Femur (tissue), 1 donor: ENCODE measurements at regions not wholly inside any gene's neighbourhood (a gene's known extent, or its start where the extent isn't known, plus 50 kb on each side); places are given as distances from the start of the nearest gene placed in this dataset.

ENCODE experiments used
- DNase-seq: peaks from one replicate; pipeline ENCODE4 v3.0.0-alpha.2; 2017

DNA sequence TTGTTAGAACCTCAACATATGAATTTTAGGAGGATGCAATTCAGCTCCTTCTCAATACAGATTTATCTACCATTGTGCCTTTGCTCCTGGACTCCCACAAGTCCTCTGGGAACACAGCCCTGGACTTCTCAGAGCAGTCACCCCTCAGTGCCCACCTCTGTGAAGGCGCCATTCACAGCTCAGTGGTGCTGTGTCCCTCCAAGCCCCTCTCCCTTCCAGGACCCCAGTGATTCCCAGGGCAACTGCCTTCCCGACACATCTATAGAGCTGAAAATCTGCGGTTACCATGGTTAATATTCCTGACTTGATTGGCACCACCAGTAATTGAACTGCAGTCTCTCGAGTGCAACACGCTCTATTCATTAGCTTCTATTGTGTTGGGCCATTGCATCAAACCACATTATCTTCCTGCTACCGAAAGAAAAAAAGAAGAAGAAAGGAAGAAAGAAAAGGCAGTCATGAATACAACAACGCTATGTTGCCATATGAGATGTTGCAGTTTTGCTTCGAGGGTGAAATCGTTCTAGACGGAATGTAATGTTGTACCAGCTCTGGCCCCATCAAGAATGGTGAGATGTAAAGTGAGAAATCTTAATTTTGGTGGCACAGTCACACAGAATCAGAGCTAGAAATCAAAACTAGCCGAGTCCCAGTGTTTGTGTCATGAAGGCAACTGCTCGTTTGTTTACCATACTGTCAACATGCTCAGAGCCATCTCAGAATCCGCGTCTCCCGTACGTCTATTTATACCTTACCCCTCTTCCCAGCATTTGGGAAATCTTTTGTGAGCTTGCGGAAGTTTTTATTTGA lies 524.0 kb upstream of the ID2 start:
- no peak for DNase-seq

DNA sequence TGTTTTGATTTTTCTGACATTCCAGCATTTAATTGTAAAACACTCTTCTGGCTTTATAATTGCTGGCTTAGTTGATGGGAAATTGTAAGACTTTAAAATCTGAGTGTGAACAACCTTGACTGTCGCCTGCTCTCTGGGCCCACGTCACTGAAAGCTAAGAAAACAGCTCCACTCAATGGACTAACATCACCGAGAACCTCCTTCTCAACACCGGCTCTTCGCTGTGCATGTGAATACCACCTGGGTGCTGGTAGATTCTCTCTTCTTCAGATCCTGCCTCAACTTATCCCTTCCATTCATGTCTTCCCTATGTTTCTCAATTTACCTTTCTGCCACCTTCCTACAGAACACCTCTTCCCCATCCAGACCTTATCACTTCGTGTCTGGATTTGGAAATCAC lies 523.1 kb upstream of the ID2 start:
- no peak for DNase-seq

DNA sequence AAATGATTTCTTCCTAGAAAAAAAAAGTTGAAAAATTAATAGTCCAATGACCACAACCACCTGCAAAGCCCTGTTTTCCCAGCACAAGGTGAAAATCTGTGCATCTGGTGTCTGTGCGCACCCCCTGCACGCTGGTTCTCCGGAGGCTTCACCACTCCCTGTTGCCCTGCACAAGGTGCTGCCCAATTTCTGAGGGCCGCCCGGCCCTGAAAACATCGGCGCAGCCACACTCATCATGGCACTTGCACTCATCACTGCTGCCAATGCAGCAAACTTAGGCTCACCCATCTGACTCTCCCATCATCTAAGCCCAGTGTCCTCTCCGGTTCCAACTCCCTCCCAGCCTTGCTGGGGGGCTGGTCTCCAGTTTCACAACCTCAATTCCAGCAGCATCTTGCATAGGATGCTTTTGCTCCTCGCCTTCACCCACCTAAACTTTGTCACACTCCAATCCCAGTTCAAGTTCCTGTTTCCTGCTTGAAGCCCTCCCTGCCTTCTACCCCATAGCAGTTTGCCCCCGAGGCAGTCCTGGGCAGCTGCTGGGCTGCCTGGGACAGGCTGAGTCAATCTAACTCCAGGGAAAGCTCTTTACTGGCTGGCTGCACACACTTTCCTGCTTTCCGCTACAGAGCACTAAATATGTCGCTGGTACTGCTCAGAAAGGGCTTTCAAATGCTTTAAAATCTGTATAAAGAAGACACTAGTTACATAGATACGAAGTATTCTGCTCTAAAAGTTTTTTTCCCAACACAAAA lies 522.5 kb upstream of the ID2 start:
- no peak for DNase-seq

GRCh38 chr2:8159966-8160603 lies 521.8 kb upstream of the ID2 start:
- DNase-seq: no peak

DNA sequence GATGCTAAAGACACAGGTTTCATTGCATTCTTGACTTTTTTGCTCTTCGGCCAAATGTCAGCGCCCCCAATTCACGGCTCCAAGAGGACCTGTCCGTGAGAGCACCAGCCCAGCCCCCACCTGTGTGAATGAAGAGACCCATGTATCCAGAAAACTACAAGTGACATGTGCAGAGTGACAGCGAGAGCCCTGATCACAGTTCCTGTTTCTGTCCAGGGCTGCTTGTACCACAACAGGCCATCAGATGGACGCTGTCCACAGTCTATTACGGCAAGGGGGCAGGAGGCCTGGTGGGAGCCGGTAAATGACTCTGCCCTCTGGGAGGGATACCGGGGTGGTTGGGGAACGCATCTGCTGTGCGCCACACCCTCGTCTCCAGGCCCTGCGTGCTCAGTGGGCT lies 520.9 kb upstream of the ID2 start:
- no peak for DNase-seq

- DNase-seq: no peak
These were observed 519.3 kb upstream of the ID2 start for GRCh38 chr2:8162552-8162951.

DNA sequence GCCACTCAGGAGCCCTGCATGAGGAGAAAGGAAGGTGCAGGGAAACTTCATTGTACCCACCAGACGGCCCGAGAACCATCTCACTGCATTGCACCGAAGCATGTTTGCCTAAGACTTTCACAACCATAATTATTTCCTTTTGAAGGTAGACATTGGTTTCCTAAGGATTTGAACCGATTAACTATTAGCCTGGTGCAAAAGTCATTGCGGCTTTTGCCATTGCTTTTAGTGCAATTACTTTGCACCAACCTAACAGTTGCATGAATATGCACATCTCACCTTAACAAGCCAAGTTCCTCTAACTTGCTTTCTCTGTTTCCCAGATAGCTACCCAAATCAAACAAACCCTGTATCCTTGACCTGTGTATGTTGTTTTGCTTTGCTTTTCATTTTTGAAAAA lies 516.3 kb upstream of the ID2 start:
- no peak for DNase-seq

DNA sequence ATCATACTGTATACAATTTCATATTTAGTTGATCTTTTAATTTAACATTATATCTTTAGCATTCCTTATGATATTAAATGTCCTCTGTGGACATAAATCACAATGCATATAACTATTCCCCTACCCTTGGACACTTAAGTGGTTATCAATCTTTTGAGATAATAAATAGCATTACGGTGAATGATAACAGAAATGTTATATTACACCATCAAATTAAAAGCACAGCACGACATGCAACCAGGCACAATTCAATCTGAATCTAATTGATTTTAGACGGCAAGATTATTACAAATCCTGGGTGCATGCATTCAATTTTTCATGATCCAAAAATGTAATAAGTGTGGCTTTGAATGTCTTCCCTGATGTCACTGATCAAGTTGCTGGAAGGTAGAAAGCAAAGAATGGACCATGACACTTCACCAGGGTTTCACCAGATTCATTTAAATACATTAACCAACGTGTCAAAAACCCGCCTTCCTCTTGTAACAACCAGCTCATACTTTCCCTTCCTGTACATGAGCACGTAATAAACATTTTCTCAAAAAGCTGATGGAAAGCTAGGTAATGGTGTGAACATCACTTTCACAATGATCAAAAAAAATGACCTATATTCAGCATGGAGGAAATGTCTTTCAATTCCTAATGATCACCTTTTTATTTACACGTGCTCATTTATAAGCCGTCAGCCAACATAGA lies 513.7 kb upstream of the ID2 start:
- DNase-seq: no peak

GRCh38 chr2:8168876-8169424 lies 512.9 kb upstream of the ID2 start:
- DNase-seq: no peak

DNA sequence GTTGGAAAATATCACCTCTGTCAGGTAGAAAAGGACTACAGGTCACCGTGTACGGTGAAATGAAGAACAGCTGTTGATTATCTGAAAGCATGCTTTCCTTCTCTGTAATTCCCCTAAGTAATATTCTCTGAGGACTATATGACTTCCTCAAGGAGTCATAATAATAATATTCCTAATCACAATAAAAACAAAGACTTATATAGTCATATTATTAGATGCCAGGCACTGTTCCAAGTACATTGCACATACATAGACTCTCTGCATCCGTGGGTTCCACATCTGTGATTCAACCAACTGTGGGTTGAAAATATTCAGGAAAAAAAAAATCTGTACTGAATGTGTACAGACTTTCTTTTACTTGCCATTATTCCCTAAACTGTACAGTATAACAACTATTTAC lies 512.4 kb upstream of the ID2 start:
- DNase-seq: no peak

DNA sequence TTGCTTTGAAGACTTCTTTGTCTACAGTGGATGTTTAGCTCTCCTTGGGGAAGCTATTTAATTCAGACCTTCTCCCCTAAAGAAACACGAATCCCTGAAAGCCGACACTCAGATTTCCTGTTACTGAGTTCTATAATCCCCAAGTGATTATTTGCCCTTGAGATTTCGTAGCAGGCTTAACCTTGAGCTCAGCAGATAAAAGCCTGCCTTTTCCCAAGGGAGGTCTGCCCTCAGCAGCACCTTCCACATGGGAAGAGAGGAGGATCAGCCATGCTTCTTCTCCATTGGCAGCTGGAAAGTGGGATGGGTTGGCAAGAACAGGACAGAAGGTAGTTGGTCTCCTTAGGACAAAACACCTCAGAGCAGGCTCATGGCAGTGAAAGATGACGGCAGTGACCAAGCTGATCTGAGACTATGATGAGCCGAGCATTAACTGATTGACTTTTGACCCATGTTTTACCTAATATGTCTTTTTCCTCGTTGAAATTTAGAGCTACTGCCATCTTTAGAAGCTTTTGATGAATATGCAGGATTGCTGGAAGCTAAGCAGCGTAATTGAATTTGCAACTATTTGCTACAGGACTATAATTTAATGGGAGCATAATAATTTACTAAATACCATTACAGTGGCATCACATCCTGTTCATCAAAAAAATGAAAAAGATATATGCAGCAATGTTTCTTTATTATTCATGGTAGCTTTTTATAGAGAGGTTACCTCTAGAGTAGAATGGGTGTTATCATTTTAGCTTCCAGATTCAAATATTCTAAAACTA lies 511.1 kb upstream of the ID2 start:
- DNase-seq: no peak

DNA sequence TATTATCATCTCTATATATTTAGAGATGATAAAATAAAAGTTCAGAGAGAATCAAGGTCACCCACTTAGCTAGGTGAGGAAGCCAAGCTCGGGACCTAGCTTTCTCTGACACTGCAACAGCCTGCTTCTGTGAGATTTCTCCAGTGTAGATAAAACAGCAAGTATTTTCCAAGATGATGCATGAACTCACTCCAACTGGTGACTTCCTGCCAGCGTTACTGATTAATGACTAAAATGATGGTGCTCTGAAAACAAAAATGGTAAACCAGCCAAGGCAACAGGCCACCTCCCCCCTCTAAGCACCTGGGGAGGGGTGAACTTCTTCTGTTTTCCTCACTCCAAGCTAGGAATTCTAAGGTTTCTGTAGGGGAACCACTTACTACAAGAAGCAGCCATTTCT lies 510.2 kb upstream of the ID2 start:
- DNase-seq: no peak

GRCh38 chr2:8172661-8173060 lies 509.2 kb upstream of the ID2 start:
- no peak for DNase-seq

- no peak for DNase-seq
These were observed 507.1 kb upstream of the ID2 start for GRCh38 chr2:8174641-8175257.

DNA sequence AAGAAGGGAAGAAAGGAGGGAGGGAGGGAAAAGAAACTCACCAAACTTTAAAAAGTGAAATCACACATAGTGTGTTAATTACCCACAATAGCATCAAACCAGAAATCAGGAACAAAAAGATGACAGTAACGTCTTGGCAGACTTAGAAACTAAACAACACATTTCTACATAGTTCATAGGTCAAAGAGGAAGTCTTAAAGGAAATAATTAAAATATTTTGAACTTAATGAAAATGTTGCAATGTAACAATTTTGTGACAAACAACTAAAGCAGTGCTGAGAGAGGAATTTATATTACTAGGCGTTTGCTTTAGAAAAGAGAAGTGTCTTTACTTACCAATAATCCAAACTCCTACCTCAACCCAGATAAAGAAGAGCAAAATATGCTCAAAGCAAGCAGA lies 505.0 kb upstream of the ID2 start:
- no peak for DNase-seq

- no peak for DNase-seq
These were observed 504.3 kb upstream of the ID2 start for GRCh38 chr2:8177566-8177965.

GRCh38 chr2:8178911-8179310 lies 502.9 kb upstream of the ID2 start:
- no peak for DNase-seq

DNA sequence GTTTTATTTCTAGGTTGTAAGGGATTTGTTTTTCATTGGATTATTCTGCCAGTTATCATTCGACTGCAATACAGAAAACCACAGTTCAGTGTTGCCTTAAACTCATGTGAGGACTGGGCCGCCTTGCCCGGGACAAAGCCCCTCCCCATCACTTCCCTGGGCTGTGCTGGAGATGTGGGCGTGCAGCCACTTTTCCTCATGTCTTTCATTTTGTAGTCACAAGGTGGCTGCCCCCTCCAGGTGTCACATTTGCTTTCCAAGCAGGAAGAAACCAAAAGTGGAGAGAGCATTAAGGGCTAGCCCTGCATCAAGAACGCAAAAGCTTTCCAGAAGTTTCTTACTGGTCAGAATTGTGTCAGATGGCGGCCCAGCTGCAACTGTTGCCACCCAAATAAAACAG lies 492.5 kb upstream of the ID2 start:
- DNase-seq: no peak

GRCh38 chr2:8190279-8190678 lies 491.6 kb upstream of the ID2 start:
- no peak for DNase-seq

DNA sequence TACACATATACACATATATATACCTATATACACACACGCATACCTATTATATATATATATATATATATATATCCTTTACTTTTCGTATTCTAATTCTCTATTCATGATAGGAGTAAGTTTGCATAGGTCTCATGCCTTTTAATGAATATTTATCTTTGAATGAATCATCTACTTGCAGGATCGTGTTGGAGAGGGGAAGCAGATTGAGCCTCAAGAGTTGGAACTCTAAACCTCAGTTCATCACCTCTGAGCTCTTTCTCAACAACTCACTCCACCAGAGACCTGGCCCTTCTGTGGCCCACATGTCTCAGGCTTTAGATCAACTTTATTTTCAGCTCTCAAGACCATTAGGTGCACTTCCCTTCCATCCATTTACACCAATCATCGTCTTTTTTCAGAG lies 490.4 kb upstream of the ID2 start:
- DNase-seq: no peak

- DNase-seq: no peak
These were observed 488.7 kb upstream of the ID2 start for GRCh38 chr2:8193146-8193545.
